ENCODE measurements at regions not wholly inside any gene's neighbourhood (a gene's known extent, or its start where the extent isn't known, plus 50 kb on each side); places are given as distances from the start of the nearest gene placed in this dataset.
"Not testable (repeated sequence)": the region's sequence is repeated elsewhere in the genome, so short reads cannot be mapped to it uniquely, and the experiment has no call there.

DNA sequence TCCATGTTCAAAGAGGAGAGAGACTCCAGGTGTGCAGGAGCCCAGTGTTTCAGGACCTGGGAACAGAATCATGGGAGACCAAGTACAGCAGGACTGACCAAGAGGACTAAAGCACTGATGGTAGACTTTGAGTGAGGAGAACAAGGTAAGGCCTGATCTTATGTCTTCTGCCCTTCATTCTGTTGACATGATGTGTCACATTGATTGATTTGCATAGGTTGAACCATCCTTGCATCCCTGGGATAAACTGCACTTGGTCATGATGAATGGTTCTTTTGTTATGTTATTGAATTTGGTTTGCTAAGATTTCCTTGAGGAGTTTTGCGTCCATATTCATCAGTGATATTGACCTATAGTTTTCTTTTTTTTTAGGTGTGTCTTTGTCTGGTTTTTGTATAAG is 497.0 kb downstream of the TMEM121 start:
- FAIRE-seq: no peak

DNA sequence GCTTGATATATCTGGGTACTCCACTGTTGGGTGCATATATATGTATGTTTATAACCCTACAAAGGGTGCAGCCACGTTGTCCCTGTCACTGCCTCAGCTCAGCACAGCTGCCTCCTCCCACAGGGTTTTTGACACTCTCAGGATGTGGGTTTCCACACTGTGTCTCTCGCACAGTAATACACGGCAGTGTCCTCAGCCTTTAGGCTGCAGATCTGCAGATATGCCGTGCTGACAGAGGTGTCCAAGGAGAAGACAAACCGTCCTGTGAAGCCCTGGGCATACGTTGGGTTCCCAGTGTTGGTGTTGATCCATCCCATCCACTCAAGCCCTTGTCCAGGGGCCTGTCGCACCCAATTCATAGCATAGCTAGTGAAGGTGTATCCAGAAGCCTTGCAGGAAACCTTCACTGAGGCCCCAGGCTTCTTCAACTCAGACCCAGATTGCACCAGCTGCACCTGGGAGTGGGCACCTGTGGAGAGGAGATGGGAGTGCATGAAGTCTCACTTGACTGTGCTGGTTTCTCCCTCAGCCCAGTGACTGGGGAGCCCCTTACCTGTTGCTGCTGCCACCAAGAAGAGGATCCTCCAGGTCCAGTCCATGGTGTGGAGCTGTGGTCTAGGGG is 498.7 kb downstream of the TMEM121 start:
- FAIRE-seq: no peak

DNA sequence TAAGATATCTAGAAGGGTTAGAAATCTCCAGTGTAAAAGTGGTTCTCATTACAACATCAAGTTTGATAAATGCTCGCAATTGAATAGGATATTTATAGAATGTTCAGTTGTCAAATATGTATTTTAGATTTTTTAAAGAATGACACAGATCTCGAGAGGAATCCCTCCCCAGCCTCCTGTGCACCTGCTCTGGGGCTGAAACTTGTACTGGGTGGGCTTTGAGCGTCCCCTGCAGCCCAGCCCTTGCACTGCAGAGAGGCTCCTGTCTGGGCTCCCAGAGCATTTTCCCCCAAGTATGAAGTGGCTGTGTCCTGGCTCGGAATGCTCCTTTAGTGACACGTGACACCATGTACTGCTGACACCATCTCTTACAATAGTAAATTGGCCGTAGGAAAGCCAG is 499.6 kb downstream of the TMEM121 start:
- FAIRE-seq: no peak

DNA sequence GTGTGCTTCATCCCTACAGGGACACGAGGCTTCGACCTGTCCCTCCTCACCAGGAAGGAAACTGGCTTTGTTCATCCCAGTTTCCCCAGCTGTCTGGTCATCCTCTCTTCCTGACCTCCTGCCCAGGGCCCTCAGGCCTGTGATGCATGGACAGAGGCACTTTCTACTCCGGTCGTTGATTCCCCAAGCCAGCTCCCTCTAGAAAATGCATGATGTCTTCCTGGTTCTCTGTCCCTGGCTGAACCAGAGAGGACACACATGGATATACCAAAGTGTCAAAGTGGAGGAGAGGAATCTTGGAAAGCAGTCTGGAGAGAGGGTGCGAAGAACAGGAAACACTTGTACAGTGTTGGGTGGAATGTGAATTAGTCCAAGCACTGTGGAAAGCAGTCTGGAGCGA is 501.4 kb downstream of the TMEM121 start:
- FAIRE-seq: not testable (repeated sequence)

DNA sequence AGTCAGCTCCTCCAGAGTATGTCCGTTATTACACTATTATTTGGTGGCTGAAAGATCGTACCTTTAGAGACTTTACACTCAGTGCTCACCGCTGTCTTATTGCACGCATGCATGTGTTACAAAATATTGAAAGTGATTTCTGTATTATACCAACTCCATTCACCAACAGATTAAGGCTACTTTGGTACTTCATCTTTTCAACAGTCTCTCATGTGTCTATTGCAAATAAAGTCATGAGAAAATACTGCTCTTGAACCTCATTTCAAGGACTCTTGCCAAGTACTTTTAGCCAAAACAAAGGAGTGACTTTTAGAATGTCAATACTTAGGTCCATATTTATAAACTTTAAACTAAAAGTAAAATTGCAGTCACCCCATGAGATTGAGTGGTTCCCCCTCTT is 503.6 kb downstream of the TMEM121 start:
- FAIRE-seq: no peak

DNA sequence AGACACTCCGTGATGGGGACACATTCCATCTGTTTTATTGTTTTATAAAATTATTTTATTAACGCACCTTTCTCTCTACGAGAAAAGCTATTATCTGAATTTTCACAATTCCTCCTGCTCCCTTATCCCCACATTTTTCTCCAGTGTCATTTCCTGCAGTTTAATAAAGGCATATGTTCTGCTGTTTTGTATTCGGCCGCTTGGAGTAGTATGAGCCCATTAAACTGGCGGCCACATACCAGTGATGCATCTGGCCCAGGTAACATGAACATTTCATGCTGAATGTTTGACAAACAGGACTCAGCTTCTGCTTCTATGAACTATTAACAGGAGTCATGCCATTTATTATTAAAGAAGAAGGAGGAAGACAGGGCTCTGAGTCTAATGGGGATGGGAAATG is 511.0 kb downstream of the TMEM121 start:
- no peak for FAIRE-seq

DNA sequence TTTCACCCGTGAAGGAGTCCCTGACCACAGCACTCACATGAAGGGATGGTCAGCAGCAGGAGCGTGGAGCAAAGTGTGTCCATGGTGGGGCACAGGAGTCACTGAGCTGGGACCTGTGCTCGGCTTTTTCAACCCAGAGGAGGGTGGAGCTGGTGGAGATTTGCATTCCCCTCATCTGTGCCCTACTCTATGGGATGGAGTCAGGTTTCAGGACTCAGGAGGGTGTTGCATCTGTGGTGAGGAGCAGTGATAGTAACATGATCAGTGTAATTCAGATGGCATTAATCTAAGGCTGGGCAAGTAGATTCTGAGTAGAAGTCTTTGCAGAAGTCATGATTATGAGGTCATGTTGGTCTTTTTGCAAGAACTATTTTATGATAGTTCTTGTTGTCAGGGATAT is 511.9 kb downstream of the TMEM121 start:
- no peak for FAIRE-seq

DNA sequence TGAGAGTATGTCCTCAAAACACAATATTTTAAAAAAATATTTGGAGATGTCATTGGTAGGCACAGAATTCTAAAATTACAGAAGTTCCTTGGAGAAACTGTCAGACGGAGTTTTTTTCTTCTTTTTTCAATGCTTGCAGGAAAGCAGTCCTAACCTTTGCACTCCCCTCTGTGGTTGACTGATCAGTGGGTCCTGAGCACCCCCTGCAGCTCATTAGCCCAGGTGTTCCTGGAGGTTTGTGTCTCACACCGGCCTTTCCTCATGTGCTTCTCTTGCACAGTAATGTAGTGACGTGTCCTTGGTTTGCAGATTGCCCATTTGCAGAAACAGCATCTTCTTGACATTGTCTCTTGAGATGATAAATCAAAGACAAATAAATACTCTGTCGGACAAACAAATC is 513.0 kb downstream of the TMEM121 start:
- FAIRE-seq: no peak

DNA sequence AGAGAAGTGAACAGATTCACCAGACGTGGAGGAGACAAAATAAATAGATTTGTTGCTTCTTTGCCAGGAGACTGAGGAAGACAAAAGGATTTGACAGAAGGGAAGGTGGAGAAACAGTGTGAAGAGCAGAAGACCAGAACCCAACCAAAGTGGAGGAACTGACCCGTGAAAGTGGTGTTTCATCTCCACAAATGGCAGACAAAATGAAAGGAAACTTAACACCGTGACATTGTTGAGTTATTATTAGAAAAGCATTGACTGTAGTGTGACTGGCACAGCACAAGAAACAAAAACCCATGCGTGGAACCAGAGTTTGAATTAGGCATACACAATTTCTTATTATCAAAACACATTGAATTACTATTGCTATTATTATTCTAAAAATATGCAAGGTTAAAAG is 518.1 kb downstream of the TMEM121 start:
- no peak for FAIRE-seq

DNA sequence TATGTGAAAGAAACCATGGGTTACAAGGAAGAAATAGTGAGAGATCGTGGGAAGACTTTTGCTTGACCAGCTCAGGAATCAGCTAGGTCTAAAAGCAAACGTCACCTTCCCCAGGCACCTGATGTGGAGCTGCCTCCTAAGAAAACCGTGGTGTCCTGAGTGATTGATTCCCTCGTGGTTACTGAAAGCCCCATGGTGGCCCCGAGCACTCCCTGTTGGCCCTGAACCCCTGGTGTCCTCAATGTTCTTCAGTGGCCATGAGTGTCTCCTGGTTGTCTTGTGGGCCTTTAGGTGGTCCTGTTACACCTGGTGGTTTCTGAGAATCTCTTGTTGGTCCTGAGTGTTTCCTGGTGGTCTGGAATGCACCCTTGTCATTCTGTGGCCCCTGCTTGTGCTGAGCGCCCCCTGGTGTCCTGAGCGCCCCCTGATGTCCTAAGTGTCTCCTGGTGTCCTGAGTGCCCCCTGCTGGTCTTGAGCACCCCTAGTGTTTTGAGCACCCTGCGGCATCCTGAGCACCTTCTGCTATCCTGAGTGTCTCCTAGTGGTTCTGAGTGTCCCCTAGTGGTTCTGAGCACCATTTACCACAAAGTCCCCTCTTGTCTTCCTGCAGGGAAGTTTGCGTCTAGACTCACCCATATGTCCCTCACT is 518.7 kb downstream of the TMEM121 start:
- no peak for FAIRE-seq

DNA sequence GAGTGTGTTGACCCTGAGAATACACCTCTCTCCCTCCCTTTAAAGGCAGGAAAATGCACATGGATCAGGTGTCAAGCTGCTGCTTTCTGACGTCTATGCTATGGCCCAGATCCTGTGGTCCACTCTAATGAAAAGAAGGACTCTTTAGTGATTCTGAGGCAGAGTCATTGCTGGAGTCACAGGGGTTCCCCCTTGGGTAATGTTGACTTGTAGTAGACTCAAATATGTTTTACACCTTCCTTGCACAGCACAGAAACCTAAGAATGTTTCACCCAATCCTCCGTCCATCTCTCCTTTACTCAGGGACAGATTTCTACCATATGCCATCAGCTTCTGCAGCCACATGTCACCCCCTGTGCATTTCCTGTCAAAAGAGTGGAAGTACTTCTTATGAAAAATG is 525.4 kb downstream of the TMEM121 start:
- FAIRE-seq: no peak

DNA sequence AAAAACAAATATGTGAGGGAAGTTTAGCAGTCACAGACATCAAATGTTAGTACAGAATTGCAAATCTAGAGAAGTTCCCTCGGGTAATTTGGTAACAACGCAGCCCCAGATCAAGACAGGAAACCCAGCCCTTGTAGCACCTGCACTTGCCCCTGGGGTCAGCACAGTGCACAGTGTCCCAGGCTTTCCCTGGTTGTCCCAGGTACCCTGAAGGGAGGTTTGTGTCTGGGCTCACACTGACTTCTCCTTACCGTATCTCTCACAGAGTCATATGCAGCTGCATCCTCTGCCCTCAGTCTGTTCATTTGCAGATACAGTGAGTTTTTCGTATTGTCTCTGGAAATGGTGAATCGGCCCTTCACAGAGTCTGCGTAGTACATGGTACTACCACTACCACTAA is 528.9 kb downstream of the TMEM121 start:
- FAIRE-seq: no peak

DNA sequence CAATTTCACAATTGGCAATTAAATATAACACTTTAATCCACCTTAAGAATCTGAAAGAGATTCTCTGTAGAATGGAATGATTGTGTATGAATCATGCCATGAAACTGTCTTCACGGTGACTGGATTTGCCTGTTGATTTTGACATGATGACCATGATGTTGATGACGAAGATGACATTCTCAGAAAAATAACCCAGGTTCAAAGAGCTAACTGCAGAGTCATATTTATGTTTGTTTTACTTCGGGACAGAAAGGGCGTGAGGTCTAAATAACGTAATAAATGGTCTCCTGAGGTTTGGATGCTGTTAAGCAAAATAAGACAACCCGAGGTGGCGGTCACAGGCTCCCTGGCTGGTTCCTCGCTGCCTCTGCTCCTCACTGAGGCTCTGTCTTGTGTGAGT is 532.0 kb downstream of the TMEM121 start:
- no peak for FAIRE-seq

DNA sequence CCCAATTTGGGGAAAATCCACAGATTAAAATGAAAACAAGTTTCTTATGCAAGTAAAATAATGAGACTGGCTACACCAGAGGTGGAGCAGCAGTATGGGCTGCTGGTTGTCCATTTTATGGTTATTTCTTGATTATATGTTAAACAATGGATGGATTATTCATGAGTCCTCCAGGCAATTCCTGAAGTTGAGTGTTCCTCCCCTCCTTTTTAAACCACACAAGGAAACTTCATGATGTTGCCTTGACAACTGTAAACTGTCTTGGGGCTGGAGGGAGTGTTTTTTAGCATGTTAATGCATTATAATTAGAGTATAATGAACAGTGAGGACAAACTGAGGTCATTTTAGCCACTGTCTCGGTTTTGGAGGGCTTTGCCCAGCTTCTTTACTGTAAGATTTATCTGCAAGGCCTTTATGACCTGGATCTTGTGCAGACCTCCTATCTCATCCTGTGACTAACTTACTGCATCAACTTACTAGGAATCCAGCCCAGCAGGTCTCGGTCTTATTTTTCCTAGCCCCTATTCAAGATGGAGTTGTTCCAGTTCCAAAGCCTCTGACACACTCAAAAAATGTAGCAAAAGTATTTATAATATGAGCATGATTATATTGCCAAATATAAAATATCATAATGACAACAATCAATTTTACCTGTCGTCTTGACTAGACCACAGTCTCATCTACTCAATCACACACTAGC is 534.0 kb downstream of the TMEM121 start:
- FAIRE-seq: no peak

DNA sequence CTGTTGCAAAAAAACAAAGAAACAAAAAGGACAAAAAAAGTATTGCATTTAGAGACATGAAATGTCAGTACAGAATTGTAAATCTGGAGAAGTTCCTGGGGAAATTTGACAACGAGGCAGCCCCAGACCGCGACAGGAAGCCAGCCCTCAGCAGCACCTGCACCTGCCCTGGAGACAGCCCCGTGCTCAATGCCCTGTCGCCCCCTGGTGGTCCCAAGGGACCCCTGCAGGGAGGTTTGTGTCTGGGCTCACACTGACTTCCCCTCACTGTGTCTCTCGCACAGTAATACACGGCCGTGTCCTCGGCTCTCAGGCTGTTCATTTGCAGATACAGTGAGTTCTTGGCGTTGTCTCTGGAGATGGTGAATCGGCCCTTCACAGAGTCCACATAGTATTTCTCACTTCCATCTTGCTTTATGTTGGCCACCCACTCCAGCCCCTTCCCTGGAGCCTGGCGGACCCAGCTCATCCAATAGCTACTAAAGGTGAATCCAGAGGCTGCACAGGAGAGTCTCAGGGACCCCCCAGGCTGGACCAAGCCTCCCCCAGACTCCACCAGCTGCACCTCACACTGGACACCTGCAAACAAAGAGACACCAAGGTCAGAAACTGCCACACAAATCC is 535.6 kb downstream of the TMEM121 start:
- not testable (repeated sequence) for FAIRE-seq

DNA sequence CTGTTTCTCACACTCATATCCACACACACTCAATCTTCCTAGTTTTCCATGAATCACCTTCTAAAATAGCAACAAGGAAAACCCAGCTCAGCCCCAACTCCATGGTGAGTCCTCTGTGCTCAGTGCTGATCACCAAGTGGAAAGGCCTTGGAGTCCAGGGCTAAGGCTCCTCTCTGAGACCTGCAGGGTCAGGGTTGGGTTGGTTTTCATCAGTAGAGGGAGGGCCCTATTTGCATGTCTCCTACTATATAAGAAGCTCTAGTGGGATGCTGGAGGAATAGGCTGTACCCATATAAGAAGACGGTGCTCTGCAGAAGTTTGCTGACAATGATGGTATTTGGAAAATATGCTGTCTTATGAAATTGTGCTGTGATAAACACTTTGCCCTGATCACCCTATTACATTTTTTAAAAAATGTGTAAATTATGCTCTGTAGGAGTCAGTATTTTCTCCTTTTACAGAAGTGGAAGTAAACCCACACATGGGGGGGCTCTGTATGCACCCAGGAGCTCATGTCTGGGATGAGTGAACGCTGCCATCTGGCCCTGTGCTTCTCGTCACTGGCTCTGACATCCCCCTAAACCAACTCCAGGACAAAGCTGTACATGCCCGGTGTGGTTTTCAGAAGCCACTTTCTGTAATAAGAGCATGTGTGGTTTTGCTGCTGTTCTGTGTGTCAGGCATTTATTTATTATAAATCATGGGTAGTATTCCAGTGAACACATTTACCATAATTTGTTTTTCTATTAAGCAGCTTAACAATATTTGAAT is 536.3 kb downstream of the TMEM121 start:
- no peak for FAIRE-seq

DNA sequence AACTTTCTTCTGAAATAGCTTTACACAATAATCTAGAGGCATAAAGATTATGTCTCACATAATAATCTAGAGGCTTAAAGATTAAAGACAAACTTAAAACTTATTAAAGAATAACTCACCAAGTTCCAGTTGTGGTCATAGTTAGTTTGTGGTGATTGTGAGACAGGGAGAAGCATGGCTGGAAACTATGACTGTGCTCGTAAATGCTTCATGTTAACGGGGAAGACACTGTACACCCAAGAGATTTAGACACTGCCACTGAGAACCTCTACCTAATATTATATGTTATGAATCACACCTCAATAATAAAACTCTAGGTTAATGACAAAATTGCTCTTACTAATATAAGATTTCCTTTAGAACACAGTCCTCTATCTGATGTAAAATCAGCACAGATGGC is 541.6 kb downstream of the TMEM121 start:
- FAIRE-seq: no peak

DNA sequence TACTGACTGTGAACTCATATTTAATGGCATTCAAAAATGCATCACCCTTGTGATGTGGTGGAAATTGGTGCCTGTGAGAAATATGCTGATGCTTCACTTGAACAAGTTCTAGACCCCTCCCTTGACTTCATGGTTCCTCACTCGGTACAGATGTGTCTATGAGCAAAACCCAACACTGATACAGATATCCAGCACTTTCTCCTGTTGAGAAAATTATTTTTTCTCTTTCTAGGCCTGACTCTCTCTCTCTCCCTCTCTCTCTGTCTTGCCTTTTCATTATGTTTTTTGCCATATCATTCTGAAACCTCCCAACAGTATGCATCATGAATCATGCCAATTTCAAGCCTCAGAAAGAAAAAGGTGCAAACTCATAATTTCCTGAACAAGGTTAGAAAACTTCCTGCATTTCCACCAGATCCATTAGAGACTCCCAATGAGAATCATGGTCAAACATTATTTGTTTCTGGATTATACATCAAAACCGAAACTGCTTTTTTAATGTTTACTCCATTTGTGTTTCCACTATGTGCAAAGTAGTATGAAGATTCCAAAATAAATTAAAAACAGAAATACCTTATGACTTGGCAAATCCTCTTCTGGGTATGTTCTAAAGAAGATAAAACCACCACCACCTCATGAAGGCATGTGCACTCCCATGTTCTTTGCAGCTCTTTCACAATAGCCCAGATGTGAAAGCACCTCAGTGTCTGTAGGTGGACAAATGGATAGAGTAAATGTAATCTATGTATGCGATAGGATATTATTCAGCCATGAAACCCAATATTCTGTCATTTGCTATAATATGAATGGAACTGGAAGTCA is 543.6 kb downstream of the TMEM121 start:
- no peak for FAIRE-seq

DNA sequence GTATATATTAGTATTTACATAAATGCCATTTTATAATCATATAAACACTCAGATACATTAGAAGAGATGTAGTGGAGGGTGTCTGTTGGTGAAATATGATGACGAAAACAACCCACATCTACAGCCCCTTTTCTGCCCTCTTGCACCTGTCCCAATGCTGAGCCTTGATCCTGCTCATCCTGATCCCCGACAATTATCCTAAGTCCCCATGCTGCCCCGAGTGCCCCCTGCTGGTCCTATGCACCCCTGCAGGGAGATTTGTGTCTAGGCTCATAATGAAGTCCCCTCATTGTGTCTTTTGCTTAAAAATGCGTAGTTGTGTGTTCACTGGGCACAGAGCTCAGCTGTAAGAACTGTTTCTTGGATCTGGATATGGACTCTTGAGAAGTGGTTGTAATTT is 554.5 kb downstream of the TMEM121 start:
- FAIRE-seq: no peak

DNA sequence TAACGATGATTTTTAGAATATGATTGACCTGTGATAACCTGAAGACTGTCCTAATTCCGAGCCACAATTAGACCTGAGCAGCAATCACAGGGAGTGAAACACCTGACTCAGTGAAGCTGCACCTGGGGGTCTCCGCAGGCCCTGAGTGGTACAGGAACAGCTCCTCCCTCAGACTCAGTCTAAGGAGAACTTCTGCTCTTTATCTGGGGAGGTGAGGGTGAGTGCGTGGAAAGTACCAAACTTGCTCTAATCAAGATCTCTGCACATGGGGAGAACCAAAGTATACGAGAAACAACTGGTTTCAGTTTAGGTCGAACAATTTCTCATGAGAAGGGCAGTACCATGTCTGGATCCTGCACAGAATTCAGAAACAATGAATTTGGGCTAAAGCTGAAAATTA is 555.3 kb downstream of the TMEM121 start:
- not testable (repeated sequence) for FAIRE-seq

DNA sequence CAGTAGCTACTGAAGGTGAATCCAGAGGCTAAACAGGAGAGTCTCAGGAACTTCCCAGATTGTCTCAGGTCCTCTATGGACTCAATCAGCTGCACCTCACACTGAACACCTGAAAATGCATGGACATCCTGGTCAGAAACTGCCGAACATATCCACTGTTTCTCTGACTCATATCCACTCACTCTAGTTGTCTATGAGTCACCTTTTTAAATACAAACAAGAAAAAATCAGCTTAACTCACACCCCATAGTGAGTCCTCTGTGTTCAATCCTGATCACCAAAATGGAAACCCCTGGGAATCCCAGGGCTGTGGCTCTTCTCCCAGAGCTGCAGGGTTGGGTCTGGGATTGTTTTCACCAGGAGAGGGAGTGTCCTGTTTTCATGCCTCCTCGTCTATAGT is 556.7 kb downstream of the TMEM121 start:
- FAIRE-seq: no peak

DNA sequence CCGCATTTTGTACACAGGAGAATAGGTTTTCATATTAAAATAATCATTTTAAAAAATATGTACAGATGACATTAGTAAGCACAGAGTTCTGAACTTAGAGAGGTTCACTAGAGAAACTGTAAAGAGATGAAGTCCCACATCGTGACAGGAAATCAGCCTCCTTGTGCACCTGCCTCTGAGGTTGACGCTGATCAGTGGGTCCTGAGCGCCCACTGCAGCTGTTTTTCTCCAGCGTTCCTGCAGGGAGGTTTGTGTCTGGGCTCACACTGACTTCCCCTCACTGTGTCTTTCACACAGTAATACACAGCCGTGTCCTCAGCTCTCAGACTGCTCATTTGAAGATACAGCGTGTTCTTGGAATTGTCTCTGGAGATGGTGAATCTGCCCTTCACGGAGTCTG is 561.5 kb downstream of the TMEM121 start:
- no peak for FAIRE-seq

Measured in A204.1 (cell line).